ENCODE measurements at regions not wholly inside any gene's neighbourhood (a gene's known extent, or its start where the extent isn't known, plus 50 kb on each side); places are given as distances from the start of the nearest gene placed in this dataset.
"Not testable (repeated sequence)": the region's sequence is repeated elsewhere in the genome, so short reads cannot be mapped to it uniquely, and the experiment has no call there.

DNA sequence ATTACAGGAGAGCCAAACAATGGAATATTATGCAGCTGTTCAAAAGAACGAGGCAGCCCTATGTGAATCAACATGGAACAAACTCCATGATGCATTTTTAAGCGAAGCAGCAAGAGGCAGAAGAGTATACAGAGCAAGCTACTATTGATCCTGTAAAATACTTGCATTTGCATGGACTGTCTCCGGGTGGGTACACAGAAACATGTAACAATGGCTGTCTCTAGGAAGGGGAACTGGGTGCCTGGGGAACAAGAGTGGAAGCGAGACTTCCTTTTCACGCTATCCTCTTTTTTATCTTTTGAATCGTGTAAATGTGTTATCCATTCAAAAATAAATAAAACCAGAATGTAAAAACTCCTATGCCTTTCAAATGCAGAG lies 93.3 kb upstream of the SIRPA start:
- FAIRE-seq (no peak), DNase-seq (no peak), ATAC-seq (no peak)
- TF ChIP-seq, protein P1, sequence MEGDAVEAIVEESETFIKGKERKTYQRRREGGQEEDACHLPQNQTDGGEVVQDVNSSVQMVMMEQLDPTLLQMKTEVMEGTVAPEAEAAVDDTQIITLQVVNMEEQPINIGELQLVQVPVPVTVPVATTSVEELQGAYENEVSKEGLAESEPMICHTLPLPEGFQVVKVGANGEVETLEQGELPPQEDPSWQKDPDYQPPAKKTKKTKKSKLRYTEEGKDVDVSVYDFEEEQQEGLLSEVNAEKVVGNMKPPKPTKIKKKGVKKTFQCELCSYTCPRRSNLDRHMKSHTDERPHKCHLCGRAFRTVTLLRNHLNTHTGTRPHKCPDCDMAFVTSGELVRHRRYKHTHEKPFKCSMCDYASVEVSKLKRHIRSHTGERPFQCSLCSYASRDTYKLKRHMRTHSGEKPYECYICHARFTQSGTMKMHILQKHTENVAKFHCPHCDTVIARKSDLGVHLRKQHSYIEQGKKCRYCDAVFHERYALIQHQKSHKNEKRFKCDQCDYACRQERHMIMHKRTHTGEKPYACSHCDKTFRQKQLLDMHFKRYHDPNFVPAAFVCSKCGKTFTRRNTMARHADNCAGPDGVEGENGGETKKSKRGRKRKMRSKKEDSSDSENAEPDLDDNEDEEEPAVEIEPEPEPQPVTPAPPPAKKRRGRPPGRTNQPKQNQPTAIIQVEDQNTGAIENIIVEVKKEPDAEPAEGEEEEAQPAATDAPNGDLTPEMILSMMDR (IDR thresholded peaks at IDR 0.05), result no peak
- Histone ChIP-seq H3K4me1 (peaks cover 0 to 3% (median 0%) of the 10 kb centered on the region in 3 donors), H3K27me3 (no peaks in the 10 kb centered on the region), H3K36me3 (no peaks in the 10 kb centered on the region), H3K9me3 (no peaks in the 10 kb centered on the region), H3K27ac (no peak overlapping the region), H3K4me3 (peak overlapping the region in 1 of 4 donors; percentile 56)
- intact Hi-C loops (cut with DNase I), result no loop called here
- 16 to 22% methylated on average over 6 of the region's 6 CpGs for WGBS, 2 donors

DNA sequence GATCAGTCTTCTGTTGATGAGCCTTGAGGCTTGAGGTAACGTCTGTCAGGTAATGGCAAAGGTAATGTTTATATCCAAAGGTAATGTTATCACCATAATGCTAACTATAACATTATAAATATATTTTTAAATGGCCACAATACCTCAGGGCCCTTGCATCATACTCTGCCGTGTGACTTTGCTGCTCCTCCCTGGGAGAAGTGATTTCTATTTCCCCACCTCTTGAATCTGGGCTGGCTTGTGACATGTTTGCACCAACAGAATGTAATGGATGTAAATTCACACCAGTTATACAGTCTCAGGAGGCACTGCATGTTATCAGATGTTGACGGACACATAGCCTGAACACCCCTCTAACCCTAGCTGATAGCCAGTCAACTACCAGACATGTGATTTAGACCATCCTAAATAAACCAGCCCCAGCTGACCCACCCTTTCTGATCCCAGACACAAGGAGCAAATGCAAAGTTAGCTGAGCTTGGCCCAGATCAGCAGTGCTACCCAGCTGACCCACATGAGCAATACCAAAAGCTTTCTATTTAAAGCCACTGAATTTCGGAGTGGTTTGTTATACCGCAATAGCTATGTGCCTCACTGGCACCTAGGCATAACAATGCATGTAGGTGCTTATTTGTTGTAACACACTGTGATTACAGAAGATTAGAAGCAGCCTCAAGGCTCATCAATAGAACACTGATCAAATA lies 93.8 kb upstream of the SIRPA start:
- Histone ChIP-seq H3K36me3 (no peaks in the 10 kb centered on the region), H3K4me3 (no peak overlapping the region), H3K27ac (no peak overlapping the region), H3K27me3 (no peaks in the 10 kb centered on the region), H3K4me1 (peaks cover 0 to 3% (median 0%) of the 10 kb centered on the region in 3 donors), H3K9me3 (no peaks in the 10 kb centered on the region)
- WGBS, 2 donors, result 52 to 66% methylated on average over 5 of the region's 5 CpGs
- no peak for DNase-seq
- no peak for FAIRE-seq
- intact Hi-C loops (cut with DNase I), result no loop called here
- TF ChIP-seq, protein P1 (IDR thresholded peaks at IDR 0.05), result no peak
- no peak for ATAC-seq

GRCh38 chr20:1800777-1801176 lies 94.4 kb upstream of the SIRPA start:
- ATAC-seq (no peak), FAIRE-seq (no peak), DNase-seq (no peak)
- Histone ChIP-seq H3K27ac (no peak overlapping the region), H3K27me3 (no peaks in the 10 kb centered on the region), H3K4me1 (peaks cover 0 to 3% (median 0%) of the 10 kb centered on the region in 3 donors), H3K36me3 (no peaks in the 10 kb centered on the region), H3K4me3 (no peak overlapping the region), H3K9me3 (no peaks in the 10 kb centered on the region)
- WGBS, 2 donors, result 18 to 33% methylated on average over 3 of the region's 3 CpGs
- TF ChIP-seq, protein P1 (IDR thresholded peaks at IDR 0.05), result peak in 1 of 4 donors; percentile 11
- intact Hi-C loops (cut with DNase I), result no loop called here

DNA sequence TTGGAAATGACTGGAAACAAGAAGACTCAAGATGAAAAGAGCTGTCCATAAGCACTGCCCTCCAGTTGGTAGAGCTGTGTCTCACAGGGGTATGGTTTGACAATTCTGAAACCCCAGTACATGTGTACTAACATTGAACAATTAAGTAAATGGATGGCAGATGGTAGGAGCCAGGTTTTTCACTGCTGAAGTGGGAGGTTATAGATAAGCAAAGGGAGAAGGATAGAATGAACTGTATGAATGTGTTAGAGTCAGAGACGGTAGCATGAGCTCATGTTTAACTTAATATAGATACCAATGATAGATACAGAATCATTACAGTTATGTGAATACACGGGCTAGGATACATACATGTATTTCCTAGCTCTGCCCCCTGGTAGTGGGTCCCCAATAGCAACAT lies 95.0 kb upstream of the SIRPA start:
- Histone ChIP-seq H3K4me1 (peaks cover 0 to 3% (median 0%) of the 10 kb centered on the region in 3 donors), H3K4me3 (no peak overlapping the region), H3K36me3 (no peaks in the 10 kb centered on the region), H3K9me3 (no peaks in the 10 kb centered on the region), H3K27me3 (no peaks in the 10 kb centered on the region), H3K27ac (no peak overlapping the region)
- intact Hi-C loops (cut with DNase I), result no loop called here
- DNase-seq (no peak), ATAC-seq (no peak), FAIRE-seq (no peak)
- TF ChIP-seq, protein P1 (IDR thresholded peaks at IDR 0.05), result no peak
- WGBS, 2 donors, result 44 to 45% methylated on average over 2 of the region's 2 CpGs

- H3K4me1 ChIP-seq; H3K4me3 ChIP-seq; H3K36me3 ChIP-seq; H3K27me3 ChIP-seq; FAIRE-seq; ATAC-seq; H3K9me3 ChIP-seq; intact Hi-C loops (cut with DNase I); H3K27ac ChIP-seq; DNase-seq: not testable (repeated sequence)
- 76 to 90% methylated on average over 14 of the region's 14 CpGs for WGBS, 2 donors
Measured at GRCh38 chr20:1799746-1800145, 95.5 kb upstream of the SIRPA start.

Measured in pancreas (tissue), 10 donors.